NOMO-1 (cell line): ENCODE measurements at regions not wholly inside any gene's neighbourhood (a gene's known extent, or its start where the extent isn't known, plus 50 kb on each side); places are given as distances from the start of the nearest gene placed in this dataset.
"Not testable (repeated sequence)": the region's sequence is repeated elsewhere in the genome, so short reads cannot be mapped to it uniquely, and the experiment has no call there.

Source experiments
- DNase-seq, 2 experiments: peaks; one replicate each; lab custom pipeline; 2025; ENCODE audit not compliant: unreplicated experiment in 2 of 2; lab: John Stamatoyannopoulos, UW

DNA sequence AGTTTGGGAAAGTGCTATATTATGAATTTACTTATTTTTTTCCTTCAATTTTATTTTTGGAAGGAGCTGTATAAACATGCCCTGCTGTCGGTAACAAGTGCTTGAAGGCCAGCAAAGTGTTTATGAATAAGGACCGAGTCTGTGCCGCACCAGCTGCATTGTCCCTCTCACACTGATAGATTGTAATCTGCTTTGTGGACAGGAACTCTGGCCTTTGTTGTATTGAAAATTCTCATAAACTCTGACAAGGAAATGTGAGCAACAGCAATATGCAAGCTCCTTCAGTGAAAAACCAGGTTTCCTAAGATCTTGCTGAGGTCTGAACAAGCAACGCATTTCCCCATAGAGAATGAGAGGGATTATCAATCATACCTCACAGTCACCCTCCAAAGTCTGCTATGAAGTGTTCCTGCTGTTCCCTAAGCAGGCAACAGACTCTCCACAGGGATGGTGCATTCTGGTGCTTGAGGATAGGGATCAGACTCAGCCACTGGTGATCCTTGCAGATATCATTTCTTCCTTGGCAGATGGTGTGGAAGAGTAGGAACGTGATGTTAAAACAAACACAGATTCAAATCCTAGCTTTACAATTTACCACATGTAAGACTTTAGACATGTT is 109.6 kb downstream of the KCNJ2 start:
- no peak for DNase-seq

DNA sequence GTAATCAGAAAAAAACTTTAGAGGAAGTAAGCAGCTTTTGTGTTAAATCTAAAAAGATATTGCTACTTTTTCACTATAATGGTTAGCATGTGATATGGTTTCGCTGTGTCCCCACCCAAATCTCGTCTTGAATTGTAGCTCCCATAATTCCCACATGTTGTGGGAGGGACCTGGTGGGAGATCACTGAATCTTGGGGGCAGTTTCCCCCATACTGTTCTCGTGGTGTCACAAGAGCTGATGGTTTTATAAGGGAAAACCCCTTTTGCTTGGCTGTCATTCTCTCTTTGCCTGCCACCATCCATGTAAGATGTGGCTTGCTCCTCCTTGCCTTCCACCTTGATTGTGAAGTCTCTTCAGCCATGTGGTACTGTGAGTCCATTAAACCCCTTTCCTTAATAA is 117.1 kb downstream of the KCNJ2 start:
- peak in 1 of 2 experiments; percentile 24 for DNase-seq

DNA sequence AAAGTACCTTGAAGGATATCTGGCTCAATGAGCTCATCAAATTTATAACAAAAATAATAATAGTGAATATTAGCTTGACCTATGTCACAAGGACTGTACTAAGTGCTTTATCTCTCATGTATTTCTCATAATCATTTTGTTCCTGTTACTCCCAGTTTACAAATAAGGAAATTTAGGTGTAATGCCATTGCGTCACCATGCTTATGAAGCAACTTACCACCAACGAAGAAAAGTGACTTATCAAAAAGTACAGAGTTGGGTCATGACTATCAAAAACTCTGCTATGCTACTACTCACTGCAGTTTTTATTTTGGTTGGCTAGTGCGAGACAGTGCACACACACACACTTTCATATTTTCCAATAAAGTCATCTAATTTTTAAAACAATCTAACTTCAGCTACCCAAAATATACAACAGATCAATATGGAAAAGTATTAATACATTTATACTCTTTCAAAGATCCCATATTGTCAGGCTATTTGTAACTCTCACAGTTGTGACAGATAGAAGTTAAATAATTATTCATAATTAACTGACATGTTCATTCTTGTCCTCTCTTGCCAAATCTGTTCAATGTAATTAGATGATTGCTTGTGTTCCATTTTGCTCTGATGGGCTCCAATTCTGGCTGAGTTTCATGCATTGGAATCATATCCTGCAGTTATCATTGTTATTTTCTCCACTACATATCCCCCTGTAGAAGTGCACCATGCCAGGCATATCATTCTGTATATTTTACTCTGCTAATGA is 119.4 kb downstream of the KCNJ2 start:
- DNase-seq = peak; percentile 10 to 77

DNA sequence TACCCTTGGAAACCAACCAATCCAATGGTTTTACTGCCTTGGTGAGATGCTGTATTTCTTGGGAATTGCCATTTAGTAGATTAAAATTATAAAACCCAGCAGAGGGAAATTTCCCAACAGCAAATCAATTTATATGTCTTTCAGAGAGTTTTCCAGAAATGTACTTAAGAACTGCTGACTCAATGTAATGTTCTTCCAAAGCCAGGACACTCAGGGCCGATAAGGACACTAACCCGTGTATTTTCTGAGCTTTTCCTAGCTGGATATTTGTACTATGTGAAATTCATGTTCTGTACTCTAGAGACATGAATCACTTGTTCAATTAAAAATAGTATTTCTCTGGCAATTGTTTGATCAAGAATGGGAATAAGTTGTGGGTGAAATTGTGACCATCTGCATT is 121.4 kb downstream of the KCNJ2 start:
- no peak for DNase-seq

DNA sequence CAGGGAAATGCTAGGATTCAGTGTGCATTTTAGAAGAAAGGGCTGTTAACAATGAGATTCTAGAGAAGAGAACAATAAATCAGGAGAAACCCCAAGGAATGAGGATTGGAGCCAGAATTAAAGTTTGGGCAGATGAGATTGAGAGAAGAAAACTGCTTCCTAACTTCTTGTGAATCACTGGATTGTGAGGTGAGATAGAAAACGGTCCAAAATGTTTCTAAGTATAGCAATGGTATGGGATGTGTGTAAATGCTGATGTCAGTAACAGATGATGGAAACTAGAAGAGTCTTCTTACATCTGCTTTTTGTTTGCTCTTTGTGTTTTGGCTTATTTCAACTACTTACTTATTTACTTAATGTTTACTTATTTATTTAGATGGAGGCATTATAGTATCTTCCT is 123.0 kb downstream of the KCNJ2 start:
- no peak for DNase-seq

DNA sequence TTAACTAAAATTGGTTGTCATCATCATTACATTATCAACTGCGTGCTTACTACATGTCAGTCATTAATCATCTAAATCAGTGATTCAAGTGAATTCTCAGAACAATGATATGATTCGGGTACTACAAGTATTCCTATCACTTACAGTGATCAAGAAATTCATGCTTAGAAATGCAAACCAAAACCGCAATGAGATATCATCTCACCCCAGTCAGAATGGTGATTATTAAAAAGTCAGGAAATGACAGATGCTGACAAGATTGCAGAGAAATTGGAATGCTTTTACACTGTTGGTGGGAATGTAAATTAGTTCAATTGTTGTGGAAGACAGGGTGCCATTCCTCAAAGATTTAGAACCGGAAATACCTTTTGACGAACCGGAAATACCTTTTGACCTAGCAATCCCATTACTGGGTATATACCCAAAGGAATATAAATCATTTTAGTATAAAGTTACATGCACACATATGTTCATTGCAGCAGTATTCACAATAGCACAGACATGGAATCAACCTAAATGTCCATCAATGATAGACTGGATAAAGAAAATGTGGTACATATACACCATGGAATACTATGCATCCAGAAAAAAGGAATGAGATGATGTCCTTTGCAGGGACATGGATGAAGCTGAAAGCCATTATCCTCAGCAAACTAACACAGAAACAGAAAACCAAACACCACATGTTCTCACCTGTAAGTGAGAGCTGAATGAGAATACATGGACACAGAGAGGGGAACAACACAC is 124.4 kb downstream of the KCNJ2 start:
- DNase-seq = not testable (repeated sequence)

DNA sequence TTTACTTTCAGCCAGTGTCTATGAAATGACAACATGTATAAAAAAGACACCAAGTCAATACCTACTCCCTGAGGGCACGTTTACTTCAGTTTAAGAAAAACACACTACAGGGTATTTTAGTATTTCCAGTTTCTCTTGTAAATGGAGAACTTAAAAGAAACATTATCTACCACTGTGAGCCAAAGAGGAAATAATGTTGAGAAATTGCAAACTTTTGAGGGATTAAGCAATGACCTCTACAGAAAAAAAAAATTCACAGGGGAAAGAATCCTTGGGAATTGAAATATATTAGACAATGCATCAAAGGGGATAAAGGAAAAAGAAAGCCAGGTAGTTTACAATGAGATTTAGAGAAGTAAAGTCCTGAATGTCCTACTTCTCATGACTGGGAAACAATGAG is 126.0 kb downstream of the KCNJ2 start:
- peak; percentile 32 to 76 for DNase-seq

DNA sequence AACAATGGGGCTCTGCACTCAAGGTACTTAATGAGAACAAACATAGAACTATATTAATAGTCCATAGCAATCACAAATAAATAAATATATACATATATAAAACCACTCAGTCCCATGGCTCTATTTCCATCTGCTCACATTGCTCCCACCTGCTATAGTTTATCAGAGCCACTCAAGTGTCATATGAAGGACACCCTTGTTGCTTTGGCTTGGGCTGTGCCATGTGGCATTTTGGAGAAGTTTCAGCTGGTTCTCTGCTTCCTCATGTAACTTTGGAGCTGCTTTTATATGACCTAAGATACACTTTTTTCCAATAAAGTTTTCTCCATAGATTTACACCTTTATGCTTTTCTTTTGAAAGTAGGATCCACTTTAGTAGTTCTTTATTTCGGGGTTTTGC is 126.4 kb downstream of the KCNJ2 start:
- peak; percentile 52 to 55 for DNase-seq

DNA sequence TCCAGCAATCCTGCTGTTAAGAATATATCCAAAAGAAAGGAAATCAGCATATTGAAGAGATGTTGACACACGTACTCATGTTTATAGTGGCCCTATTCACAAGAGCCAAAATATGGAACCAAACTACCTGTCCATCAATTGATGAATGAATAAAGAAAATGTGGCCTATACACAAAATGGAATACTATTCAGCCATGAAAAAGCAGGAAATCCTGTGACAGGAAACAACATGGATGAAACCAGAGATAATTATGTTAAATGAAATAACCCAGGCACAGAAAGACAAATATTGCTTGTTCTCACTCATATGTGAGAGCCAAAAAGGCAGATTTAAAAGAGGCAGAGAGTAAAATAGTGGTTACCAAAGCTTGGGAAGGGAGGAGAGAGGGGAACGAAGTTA is 127.1 kb downstream of the KCNJ2 start:
- no peak for DNase-seq

DNA sequence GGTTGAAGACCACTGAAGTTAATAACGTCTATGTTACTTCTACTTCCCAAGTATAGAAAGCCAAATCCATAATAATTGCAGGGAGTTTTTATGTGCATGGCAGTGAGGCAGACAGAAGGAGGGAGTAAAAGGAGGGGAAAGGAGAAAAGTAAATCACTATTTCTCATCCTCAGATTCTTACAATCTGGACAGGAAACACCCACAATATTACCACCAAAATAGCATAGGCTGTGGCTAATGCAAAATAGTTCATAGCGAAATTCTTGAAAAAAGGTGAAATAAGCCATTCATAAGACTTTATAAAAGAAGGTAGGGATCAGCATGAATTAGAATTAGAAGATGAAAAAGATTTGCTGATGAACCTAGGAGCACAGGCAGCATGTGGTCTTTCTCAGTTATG is 128.1 kb downstream of the KCNJ2 start:
- no peak for DNase-seq

DNA sequence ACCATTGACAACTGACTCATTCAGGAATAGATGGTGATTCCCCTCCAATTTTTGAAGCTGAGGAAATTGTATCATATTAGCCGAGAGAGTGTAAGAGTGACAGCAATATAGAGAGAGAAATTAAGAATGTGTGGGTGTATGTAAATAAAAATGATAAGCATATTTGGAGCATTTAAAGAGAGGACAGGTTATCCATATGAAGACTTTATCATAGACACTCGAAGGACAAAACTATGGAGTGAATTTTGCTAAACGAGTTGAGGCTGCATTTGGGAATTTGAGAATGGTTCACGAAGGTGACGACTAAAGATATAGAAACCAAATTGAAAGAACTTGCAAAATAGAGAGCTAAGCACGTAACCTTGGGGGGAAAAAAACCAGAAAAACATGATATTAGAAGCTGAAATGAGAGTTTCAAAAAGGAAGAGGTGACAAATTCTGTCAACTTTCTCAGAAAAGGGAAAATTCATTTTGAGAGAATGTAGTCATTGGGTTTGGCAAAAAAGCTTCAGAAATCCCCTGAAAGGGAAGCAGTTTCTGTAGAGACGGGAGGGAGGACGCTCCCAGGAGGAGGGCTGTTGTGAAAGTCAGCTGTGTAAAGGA is 129.7 kb downstream of the KCNJ2 start:
- no peak for DNase-seq

DNA sequence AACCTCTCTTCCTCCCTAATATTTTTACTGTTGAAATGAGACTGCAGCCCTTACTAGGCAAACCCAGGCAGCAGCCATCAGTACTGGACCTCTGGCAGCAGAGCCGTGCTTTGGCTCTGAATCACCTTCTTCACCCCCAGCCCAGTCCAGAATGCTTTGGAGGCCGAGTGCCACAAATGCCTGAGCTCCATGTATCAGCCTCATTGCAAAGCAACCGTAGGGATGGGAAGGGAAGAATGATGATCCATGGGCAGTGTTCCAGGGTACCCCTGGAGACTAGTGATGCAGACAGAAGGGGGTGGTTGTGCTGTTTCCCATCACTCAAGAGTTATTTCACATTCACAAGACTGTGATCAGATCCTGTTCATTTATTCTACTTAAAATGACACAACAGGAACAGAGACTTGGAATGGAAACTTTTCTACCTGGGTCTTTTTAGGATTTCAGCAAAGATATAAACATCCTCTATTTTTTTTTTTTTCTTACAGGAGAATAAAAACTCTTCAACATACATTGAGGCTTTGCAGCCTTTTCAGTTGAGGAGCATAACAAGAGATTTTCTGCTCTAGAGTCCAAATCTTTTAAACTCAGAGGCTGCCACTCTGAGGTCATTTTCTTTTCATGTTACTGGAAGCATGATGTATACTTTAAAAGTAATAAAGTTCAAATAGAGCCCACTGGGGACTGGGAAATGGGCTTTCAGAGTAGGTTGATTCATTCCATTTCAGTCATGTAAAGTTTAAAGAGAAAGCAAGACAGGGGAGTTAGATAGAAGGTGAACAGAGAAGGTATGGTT is 138.3 kb downstream of the KCNJ2 start:
- no peak for DNase-seq

DNA sequence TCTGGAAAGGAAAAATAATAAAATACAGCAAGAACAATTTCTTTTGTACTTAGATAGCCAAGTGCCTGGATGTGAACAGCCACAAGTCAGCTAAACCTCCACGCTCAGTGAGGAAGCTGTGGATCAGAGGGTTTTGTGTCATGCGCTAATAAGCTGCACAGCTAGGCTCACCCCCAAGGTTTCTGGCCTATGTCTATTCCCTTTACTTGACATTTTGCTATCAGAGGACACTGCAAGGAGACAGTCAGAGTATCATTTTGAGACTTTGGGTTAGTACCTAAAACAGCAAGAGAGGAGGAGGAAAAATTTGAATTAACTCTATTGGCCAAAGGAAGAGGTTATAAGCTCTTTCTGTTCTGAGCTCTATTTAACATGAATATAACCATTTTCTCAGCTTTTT is 139.3 kb downstream of the KCNJ2 start:
- no peak for DNase-seq

DNA sequence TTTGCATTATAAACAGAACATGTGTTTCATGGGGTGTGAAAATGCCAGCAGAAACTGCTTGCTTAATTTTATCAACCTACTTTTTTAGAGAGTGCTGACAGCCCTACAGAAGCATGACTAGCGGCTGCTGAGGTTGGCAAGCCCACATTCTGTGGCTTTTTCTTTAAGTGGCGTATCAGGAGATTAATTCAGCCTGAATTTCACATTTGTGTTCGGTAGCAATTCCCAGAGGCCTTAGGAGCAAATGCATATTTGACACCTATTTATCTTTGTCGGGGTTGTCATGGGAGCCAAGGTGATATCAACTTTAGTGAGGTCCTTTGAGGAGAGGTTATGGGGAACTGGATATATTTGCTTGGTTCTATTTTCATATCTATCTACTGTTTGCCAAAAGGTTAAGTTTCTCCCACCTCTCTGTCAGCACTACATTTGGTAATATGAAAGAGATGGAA is 140.9 kb downstream of the KCNJ2 start:
- DNase-seq = no peak

DNA sequence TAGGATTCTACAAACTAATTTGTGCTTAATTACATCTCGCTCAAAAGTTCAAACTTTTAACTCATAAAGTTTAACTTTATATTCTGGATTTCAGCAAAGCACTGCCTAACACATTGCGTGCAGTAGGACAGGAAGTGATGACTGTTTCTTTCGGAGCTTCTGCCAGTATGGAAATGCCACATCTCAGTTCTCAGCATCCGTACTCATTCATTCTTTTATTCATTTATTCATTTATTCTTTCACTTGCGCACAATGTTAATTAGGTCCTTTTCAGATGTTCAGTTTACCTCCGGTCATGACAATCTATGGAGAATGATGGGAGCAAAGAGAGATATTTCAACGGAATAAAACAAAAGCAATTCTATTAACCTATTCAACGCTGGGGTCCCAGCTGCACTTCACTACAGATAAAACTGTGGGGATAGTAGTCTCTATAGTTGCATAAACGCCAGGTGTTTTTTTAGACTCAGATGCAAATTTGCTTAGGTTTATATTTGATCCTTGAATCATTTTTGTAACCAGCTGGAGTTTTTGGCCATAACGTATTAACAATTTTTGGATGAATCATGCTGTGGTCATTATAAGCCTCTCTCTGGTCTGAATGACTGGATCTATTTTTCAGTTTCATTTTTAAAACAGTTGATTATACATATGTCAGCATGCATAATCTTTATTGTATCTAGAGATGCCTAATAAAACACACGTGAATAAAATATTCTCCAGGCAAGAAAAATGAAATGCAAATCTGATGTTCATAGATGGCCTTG is 143.9 kb downstream of the KCNJ2 start:
- DNase-seq = peak; percentile 27 to 64

DNA sequence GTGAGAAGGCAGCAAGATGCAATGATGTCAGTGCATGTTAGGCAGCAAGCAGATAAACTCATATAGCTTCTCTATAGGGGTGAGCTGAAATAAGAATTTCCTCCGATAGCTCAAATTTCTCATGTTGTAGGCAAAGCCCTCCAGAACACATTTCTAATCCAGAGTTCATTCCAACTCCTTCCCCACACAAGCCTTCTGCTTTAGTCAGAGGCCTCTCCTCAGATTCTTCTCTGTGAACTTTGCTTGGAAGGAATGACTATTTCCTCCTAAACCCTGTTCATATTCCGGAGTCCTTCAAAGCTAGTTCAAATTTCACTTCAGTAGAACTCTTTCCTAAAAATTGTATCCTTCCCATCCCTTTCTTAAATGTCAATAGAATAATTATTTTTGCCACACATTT is 144.8 kb downstream of the KCNJ2 start:
- no peak for DNase-seq

DNA sequence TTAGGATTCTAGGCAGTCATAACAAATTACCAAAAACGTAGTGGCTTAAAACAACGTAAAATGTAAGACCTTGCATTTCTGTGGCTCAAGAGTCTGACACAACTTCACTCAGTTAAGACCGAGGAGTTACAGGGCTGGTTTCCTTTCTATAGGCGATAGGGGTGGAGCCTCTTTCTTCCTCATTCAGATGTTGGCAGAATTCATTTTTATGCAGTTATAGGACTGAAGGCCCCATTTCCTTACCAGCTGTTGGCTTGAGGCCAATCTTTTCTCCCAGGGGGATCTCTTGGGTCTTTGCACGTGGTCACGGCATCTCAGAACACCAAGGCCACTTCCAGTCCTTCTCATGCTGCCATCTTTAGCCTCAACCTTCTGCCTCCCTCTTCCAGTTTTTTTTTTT is 145.2 kb downstream of the KCNJ2 start:
- DNase-seq = peak; percentile 71 to 92

DNA sequence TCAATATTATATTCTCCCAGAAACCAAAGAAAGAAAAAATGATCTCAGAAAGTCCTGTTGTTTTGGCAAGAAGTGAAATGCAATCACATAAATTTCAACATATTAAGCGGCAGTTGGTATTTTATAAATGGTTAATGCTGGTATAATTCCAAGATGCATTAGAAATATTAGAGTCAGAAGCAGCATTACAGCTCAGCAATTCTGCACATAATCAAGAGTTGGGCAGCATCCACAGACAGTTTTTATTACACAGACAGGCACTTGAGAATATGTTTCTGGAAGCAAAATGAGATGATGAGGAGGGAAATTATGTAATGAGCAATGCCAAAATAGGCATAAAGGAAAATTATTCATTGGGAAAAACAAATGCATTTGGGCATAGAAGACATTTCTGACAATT is 148.1 kb downstream of the KCNJ2 start:
- DNase-seq = no peak

DNA sequence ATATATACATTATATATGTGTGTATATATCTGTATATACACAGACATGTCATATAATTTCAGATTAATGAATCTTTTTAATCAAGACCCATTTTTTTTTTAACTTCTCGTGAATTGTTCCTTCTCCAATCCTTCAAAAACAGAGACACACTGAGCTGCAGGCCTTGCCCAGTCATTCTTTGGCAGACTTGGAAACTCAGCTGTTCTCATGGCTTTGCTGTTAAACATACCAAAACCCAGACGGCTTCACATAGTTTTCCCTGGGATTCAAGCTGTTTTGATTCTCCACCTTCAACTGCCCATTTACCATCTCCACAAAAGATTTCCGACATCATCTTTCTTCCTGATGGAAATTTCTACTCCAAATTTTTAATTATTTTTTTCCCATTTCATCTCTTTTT is 148.7 kb downstream of the KCNJ2 start:
- DNase-seq = no peak

DNA sequence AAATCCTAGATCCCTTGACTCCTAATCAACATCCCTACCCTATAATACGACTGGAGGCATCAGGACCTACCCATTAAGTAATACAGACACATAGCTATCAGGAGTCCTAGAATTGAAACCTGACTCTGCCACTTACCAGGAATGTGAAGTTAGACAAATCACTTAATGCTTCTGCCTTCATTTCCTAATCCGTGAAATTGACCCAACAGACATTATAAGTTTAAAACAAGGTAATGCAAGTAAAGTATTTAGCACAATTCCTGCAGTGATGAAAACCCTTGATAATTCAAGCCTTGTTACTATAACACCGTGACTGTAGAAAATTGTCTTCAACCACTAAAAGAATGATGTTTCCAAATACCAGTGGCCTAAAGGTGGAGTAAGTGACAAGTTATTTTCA is 150.2 kb downstream of the KCNJ2 start:
- no peak for DNase-seq
